ENCODE measurements at regions not wholly inside any gene's neighbourhood (a gene's known extent, or its start where the extent isn't known, plus 50 kb on each side); places are given as distances from the start of the nearest gene placed in this dataset.
A peak's percentile ranks its signal among the peaks of the same experiment; 100 is the strongest.

- FAIRE-seq, result no peak
- no peak for DNase-seq (ENCODE audit: insufficient read length)
- TF ChIP-seq POLR2AphosphoS5 (IDR thresholded peaks at IDR 0.05; ENCODE audit: low read depth, low read length), result no peak
- TF ChIP-seq POLR2A (IDR thresholded peaks at IDR 0.05; ENCODE audit: low read depth, low read length), result no peak
- no peak for TF ChIP-seq TAF1 (IDR thresholded peaks at IDR 0.05; ENCODE audit: borderline replicate concordance, low read depth, low read length)
These were observed 281.7 kb upstream of the COL8A1 start for GRCh38 chr3:99356696-99357095.

- TF ChIP-seq POLR2A (IDR thresholded peaks at IDR 0.05; ENCODE audit: low read depth, low read length) (no peak), TAF1 (IDR thresholded peaks at IDR 0.05; ENCODE audit: borderline replicate concordance, low read depth, low read length) (no peak), POLR2AphosphoS5 (IDR thresholded peaks at IDR 0.05; ENCODE audit: low read depth, low read length) (no peak)
- DNase-seq (ENCODE audit: insufficient read length), result no peak
- no peak for FAIRE-seq
These were observed 282.9 kb upstream of the COL8A1 start for GRCh38 chr3:99355465-99355864.

- TF ChIP-seq POLR2A (IDR thresholded peaks at IDR 0.05; ENCODE audit: low read depth, low read length), result no peak
- no peak for TF ChIP-seq POLR2AphosphoS5 (IDR thresholded peaks at IDR 0.05; ENCODE audit: low read depth, low read length)
- TF ChIP-seq TAF1 (IDR thresholded peaks at IDR 0.05; ENCODE audit: borderline replicate concordance, low read depth, low read length), result no peak
- FAIRE-seq (no peak), DNase-seq (ENCODE audit: insufficient read length) (no peak)
These were observed 285.6 kb upstream of the COL8A1 start for GRCh38 chr3:99352811-99353210.

GRCh38 chr3:99351122-99351521 lies 287.3 kb upstream of the COL8A1 start:
- TF ChIP-seq TAF1 (IDR thresholded peaks at IDR 0.05; ENCODE audit: borderline replicate concordance, low read depth, low read length), result no peak
- no peak for TF ChIP-seq POLR2A (IDR thresholded peaks at IDR 0.05; ENCODE audit: low read depth, low read length)
- TF ChIP-seq POLR2AphosphoS5 (IDR thresholded peaks at IDR 0.05; ENCODE audit: low read depth, low read length), result no peak
- peak; percentile 5 for FAIRE-seq
- no peak for DNase-seq (ENCODE audit: insufficient read length)

- FAIRE-seq, result no peak
- no peak for DNase-seq (ENCODE audit: insufficient read length)
- TF ChIP-seq TAF1 (IDR thresholded peaks at IDR 0.05; ENCODE audit: borderline replicate concordance, low read depth, low read length), result no peak
- no peak for TF ChIP-seq POLR2AphosphoS5 (IDR thresholded peaks at IDR 0.05; ENCODE audit: low read depth, low read length)
- TF ChIP-seq POLR2A (IDR thresholded peaks at IDR 0.05; ENCODE audit: low read depth, low read length), result no peak
These were observed 289.9 kb upstream of the COL8A1 start for GRCh38 chr3:99348451-99348850.

GRCh38 chr3:99344216-99344615 lies 294.2 kb upstream of the COL8A1 start:
- no peak for DNase-seq (ENCODE audit: insufficient read length)
- no peak for FAIRE-seq
- TF ChIP-seq TAF1 (IDR thresholded peaks at IDR 0.05; ENCODE audit: borderline replicate concordance, low read depth, low read length), result no peak
- no peak for TF ChIP-seq POLR2AphosphoS5 (IDR thresholded peaks at IDR 0.05; ENCODE audit: low read depth, low read length)
- TF ChIP-seq POLR2A (IDR thresholded peaks at IDR 0.05; ENCODE audit: low read depth, low read length), result no peak

- DNase-seq (ENCODE audit: insufficient read length) (no peak), FAIRE-seq (no peak)
- no peak for TF ChIP-seq POLR2AphosphoS5 (IDR thresholded peaks at IDR 0.05; ENCODE audit: low read depth, low read length)
These were observed 296.0 kb upstream of the COL8A1 start for GRCh38 chr3:99342383-99342782.

- FAIRE-seq (no peak), DNase-seq (ENCODE audit: insufficient read length) (no peak)
- TF ChIP-seq POLR2A (IDR thresholded peaks at IDR 0.05; ENCODE audit: low read depth, low read length) (no peak), POLR2AphosphoS5 (IDR thresholded peaks at IDR 0.05; ENCODE audit: low read depth, low read length) (no peak), TAF1 (IDR thresholded peaks at IDR 0.05; ENCODE audit: borderline replicate concordance, low read depth, low read length) (no peak)
These were observed 299.2 kb upstream of the COL8A1 start for GRCh38 chr3:99339222-99339621.

- FAIRE-seq, result no peak
- DNase-seq (ENCODE audit: insufficient read length), result no peak
- no peak for TF ChIP-seq POLR2AphosphoS5 (IDR thresholded peaks at IDR 0.05; ENCODE audit: low read depth, low read length)
These were observed 305.7 kb upstream of the COL8A1 start for GRCh38 chr3:99332718-99333117.

- TF ChIP-seq POLR2AphosphoS5 (IDR thresholded peaks at IDR 0.05; ENCODE audit: low read depth, low read length), result no peak
- no peak for TF ChIP-seq POLR2A (IDR thresholded peaks at IDR 0.05; ENCODE audit: low read depth, low read length)
- no peak for TF ChIP-seq TAF1 (IDR thresholded peaks at IDR 0.05; ENCODE audit: borderline replicate concordance, low read depth, low read length)
- DNase-seq (ENCODE audit: insufficient read length) (no peak), FAIRE-seq (no peak)
These were observed 306.1 kb upstream of the COL8A1 start for GRCh38 chr3:99332276-99332675.

GRCh38 chr3:99330924-99331532 lies 307.4 kb upstream of the COL8A1 start:
- TF ChIP-seq POLR2AphosphoS5 (IDR thresholded peaks at IDR 0.05; ENCODE audit: low read depth, low read length) (no peak), POLR2A (IDR thresholded peaks at IDR 0.05; ENCODE audit: low read depth, low read length) (no peak), TAF1 (IDR thresholded peaks at IDR 0.05; ENCODE audit: borderline replicate concordance, low read depth, low read length) (no peak)
- FAIRE-seq (no peak), DNase-seq (ENCODE audit: insufficient read length) (no peak)

GRCh38 chr3:99330281-99330680 lies 308.1 kb upstream of the COL8A1 start:
- FAIRE-seq (no peak), DNase-seq (ENCODE audit: insufficient read length) (no peak)
- TF ChIP-seq POLR2AphosphoS5 (IDR thresholded peaks at IDR 0.05; ENCODE audit: low read depth, low read length), result no peak
- TF ChIP-seq TAF1 (IDR thresholded peaks at IDR 0.05; ENCODE audit: borderline replicate concordance, low read depth, low read length), result no peak
- no peak for TF ChIP-seq POLR2A (IDR thresholded peaks at IDR 0.05; ENCODE audit: low read depth, low read length)

GRCh38 chr3:99325402-99325801 lies 313.0 kb upstream of the COL8A1 start:
- FAIRE-seq (no peak), DNase-seq (ENCODE audit: insufficient read length) (no peak)
- TF ChIP-seq POLR2A (IDR thresholded peaks at IDR 0.05; ENCODE audit: low read depth, low read length), result no peak
- TF ChIP-seq POLR2AphosphoS5 (IDR thresholded peaks at IDR 0.05; ENCODE audit: low read depth, low read length), result no peak

Data from GM12892 (cell line).